CD4-positive, alpha-beta T cell (primary cell): ENCODE measurements at regions not wholly inside any gene's neighbourhood (a gene's known extent, or its start where the extent isn't known, plus 50 kb on each side); places are given as distances from the start of the nearest gene placed in this dataset.

ENCODE experiments used
- ATAC-seq: fragments of 200-7000 bp; cut with Tn5 transposase; one replicate; pipeline ENCODE4 v1.10.0; 2022; ENCODE audit warnings: mild to moderate bottlenecking; ENCODE audit not compliant: poor library complexity
- CTCF ChIA-PET: fragments of 350-600 bp; sonication (Branson Sonifier 250); formaldehyde crosslinking; loops from one replicate; lab custom pipeline; 2021; ENCODE audit warnings: antibody characterized with exemption, inconsistent platforms; lab: Charles Lee
- POLR2A ChIA-PET: fragments of 350-600 bp; sonication (Branson Sonifier 250); formaldehyde crosslinking; loops from one replicate; lab custom pipeline; 2021; ENCODE audit warnings: antibody characterized with exemption, inconsistent platforms; lab: Charles Lee
- DNase-seq, 14 experiments: peaks; one replicate each; pipeline ENCODE4 v3.0.0-alpha.2; 2013 to 2020; ENCODE audit warnings: mixed read lengths in 2 of 14
- H3K27ac ChIP-seq, 2 donors: one replicate each; pipeline versions ENCODE4 v1.5.1 to v1.7.0; 2013; ENCODE audit warnings: low read length in 2 of 2, low read depth in 1 of 2, mild to moderate bottlenecking in 1 of 2
- H3K27me3 ChIP-seq, 2 experiments: 1 replicate in 1 of 2; 2 replicates in 1 of 2; pipeline versions ENCODE4 v1.6.1 to v1.7.0; 2013; ENCODE audit warnings: low read length in 2 of 2, control low read depth in 1 of 2, mild to moderate bottlenecking in 1 of 2, moderate library complexity in 1 of 2; ENCODE audit not compliant: insufficient read depth in 2 of 2, control insufficient read depth in 1 of 2
- H3K36me3 ChIP-seq: one replicate; pipeline ENCODE4 v1.6.1; 2013; ENCODE audit warnings: low read length, control low read depth; ENCODE audit not compliant: insufficient read depth
- H3K4me1 ChIP-seq: one replicate; pipeline ENCODE4 v1.6.1; 2013; ENCODE audit warnings: low read length, control low read depth; ENCODE audit not compliant: insufficient read depth
- H3K4me3 ChIP-seq: one replicate; pipeline ENCODE4 v1.5.1; 2013; ENCODE audit warnings: mild to moderate bottlenecking, low read length, moderate library complexity
- H3K9me3 ChIP-seq, 2 experiments: 1 replicate in 1 of 2; 2 replicates in 1 of 2; pipeline versions ENCODE4 v1.6.1 to v1.7.0; 2013; ENCODE audit warnings: low read length in 2 of 2, mild to moderate bottlenecking in 2 of 2, control low read depth in 1 of 2, moderate library complexity in 1 of 2; ENCODE audit not compliant: control insufficient read depth in 1 of 2, insufficient read depth in 1 of 2
- H3K27ac Mint-ChIP-seq: one replicate; pipeline ENCODE4 v1.8.0; 2020; ENCODE audit warnings: mixed read lengths
- H3K27me3 Mint-ChIP-seq: one replicate; pipeline ENCODE4 v1.8.0; 2021; ENCODE audit warnings: mixed read lengths
- H3K36me3 Mint-ChIP-seq: one replicate; pipeline ENCODE4 v1.8.0; 2021; ENCODE audit warnings: low read depth, mixed read lengths
- H3K4me1 Mint-ChIP-seq: one replicate; pipeline ENCODE4 v1.8.0; 2021; ENCODE audit warnings: low read depth, mixed read lengths
- H3K4me3 Mint-ChIP-seq: one replicate; pipeline ENCODE4 v1.8.0; 2020; ENCODE audit warnings: mild to moderate bottlenecking, mixed read lengths
- H3K9me3 Mint-ChIP-seq: one replicate; pipeline ENCODE4 v1.8.0; 2020; ENCODE audit warnings: mixed read lengths
- CTCF ChIP-seq: fragments of 200-600 bp; IDR thresholded peaks from one replicate; pipeline ENCODE4 v1.8.0; 2022; ENCODE audit warnings: antibody characterized with exemption, mild to moderate bottlenecking
- intact Hi-C, 2 experiments: fragments of 100-400 bp; cut with DNase I in 1 of 2; cut with micrococcal nuclease in 1 of 2; formaldehyde crosslinking; loops; one replicate each; pipeline versions ENCODE4 v1.15.1 to v1.9.0; 2023 to 2025; cut with DNase I, micrococcal nuclease

DNA sequence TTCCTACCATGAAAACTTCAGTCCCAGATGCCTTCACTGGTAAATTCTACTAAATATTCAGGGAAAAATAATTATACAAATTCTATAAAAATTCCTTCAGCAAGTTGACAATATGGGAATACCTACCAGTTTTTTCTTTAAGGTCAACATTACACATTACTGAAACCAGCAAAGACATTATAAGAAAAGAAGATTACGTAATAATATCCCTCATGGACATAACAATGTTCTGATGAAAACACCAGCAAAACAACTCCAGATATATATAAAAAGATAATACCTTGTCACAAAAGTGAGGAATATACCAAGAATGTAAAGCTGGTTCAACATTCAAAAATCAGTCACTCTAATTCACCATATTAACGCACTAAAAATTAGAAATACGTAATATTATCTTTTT lies 507.9 kb downstream of the DMRTA1 start:
- ChIA-PET CTCF (no interaction called here), POLR2A (no interaction called here)
- H3K27me3 ChIP-seq: no peaks in the 10 kb centered on the region
- H3K4me1 ChIP-seq: no peaks in the 10 kb centered on the region
- H3K36me3 Mint-ChIP-seq: no peaks in the 10 kb centered on the region
- no peaks in the 10 kb centered on the region for H3K9me3 ChIP-seq
- H3K4me3 ChIP-seq: no peak overlapping the region
- H3K9me3 Mint-ChIP-seq: peaks cover 7% of the 10 kb centered on the region
- H3K4me3 Mint-ChIP-seq: no peak overlapping the region
- no peaks in the 10 kb centered on the region for H3K4me1 Mint-ChIP-seq
- H3K27ac Mint-ChIP-seq: no peak overlapping the region
- no peaks in the 10 kb centered on the region for H3K36me3 ChIP-seq
- H3K27me3 Mint-ChIP-seq: no peaks in the 10 kb centered on the region
- no peak for ATAC-seq
- TF ChIP-seq CTCF: no peak
- no peak overlapping the region for H3K27ac ChIP-seq
- intact Hi-C loops: no loop called here
- DNase-seq: no peak

GRCh38 chr9:22954964-22955363 lies 508.3 kb downstream of the DMRTA1 start:
- CTCF ChIA-PET: no interaction called here
- ATAC-seq: no peak
- H3K27ac ChIP-seq: no peak overlapping the region
- no peak for DNase-seq
- intact Hi-C loops: no loop called here
- Mint-ChIP-seq H3K4me3 (no peak overlapping the region), H3K9me3 (peaks cover 10% of the 10 kb centered on the region), H3K36me3 (no peaks in the 10 kb centered on the region), H3K4me1 (no peaks in the 10 kb centered on the region), H3K27ac (no peak overlapping the region), H3K27me3 (no peaks in the 10 kb centered on the region)
- no peaks in the 10 kb centered on the region for H3K27me3 ChIP-seq
- TF ChIP-seq CTCF: no peak
- no peaks in the 10 kb centered on the region for H3K9me3 ChIP-seq
- H3K4me1 ChIP-seq: no peaks in the 10 kb centered on the region
- no peak overlapping the region for H3K4me3 ChIP-seq
- POLR2A ChIA-PET: no interaction called here
- H3K36me3 ChIP-seq: no peaks in the 10 kb centered on the region

DNA sequence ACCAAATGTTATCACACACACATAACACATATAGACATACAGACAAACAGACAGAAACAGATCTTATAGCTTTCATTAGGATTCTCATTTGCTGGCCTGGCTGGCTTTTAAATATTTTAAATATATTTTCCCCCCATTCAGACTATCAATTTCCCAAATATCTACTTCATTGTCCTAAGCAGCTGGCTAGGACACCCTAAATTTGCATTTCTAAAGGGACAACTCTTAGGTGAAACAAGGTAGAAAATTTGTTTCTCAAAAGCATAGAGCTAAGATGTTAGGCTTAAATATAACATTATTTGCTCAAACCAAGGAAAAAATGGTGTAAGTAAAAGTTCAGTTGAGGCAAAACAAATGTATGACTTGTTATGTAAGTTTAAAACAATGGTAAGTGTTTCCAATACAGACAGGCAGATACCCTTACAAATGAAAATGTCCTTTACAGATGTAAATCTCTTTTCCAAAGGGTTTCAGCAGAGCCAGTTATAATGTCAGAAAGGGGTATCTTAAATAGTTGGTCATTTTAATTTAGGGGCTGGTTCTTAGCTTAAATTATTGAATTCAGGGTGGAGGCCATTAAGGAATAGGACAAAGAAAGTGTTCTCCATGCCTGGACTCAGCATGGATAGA lies 522.8 kb downstream of the DMRTA1 start:
- Histone ChIP-seq H3K27ac (no peak overlapping the region), H3K4me3 (no peak overlapping the region), H3K36me3 (no peaks in the 10 kb centered on the region), H3K27me3 (no peaks in the 10 kb centered on the region), H3K4me1 (no peaks in the 10 kb centered on the region), H3K9me3 (no peaks in the 10 kb centered on the region)
- Mint-ChIP-seq H3K4me3 (no peak overlapping the region), H3K27me3 (no peaks in the 10 kb centered on the region), H3K27ac (no peak overlapping the region), H3K9me3 (no peaks in the 10 kb centered on the region), H3K36me3 (no peaks in the 10 kb centered on the region), H3K4me1 (no peaks in the 10 kb centered on the region)
- POLR2A ChIA-PET: no interaction called here
- no peak for ATAC-seq
- CTCF ChIA-PET: no interaction called here
- DNase-seq: no peak
- no peak for TF ChIP-seq CTCF
- intact Hi-C loops: no loop called here
